ENCODE measurements at regions not wholly inside any gene's neighbourhood (a gene's known extent, or its start where the extent isn't known, plus 50 kb on each side); places are given as distances from the start of the nearest gene placed in this dataset.

GRCh38 chr4:153929675-153930074, 140.8 kb upstream of the SFRP2 start:
- H2AFZ ChIP-seq (ENCODE audit: low read depth, low read length) = no peak overlapping the region

GRCh38 chr4:153927451-153927850, 138.6 kb upstream of the SFRP2 start:
- H3K9ac ChIP-seq (ENCODE audit: low read depth, low read length) = no peak overlapping the region
- no peaks in the 10 kb centered on the region for H3K9me3 ChIP-seq (ENCODE audit: insufficient read depth, low read length, severe bottlenecking)
- DNase-seq = no peak
- no peak overlapping the region for H3K4me3 ChIP-seq (ENCODE audit: low read depth in 1 of 2, low read length in 2 of 2)
- no peaks in the 10 kb centered on the region for H3K79me2 ChIP-seq (ENCODE audit: insufficient read depth, low read length)
- H3K4me1 ChIP-seq (ENCODE audit: insufficient read depth, low read length) = peaks cover 6% of the 10 kb centered on the region
- no peaks in the 10 kb centered on the region for H4K20me1 ChIP-seq (ENCODE audit: insufficient read depth, low read length)
- H3K27ac ChIP-seq (ENCODE audit: low read length) = no peak overlapping the region
- no peaks in the 10 kb centered on the region for H3K36me3 ChIP-seq (ENCODE audit: insufficient read depth, low read length)
- no peaks in the 10 kb centered on the region for H3K27me3 ChIP-seq (ENCODE audit: insufficient read depth, low read length, poor library complexity)
- ATAC-seq (ENCODE audit: insufficient read depth, low read depth) = no peak
- no peak overlapping the region for H2AFZ ChIP-seq (ENCODE audit: low read depth, low read length)
- H3K4me2 ChIP-seq (ENCODE audit: insufficient read depth, low read length) = no peak overlapping the region
- TF ChIP-seq CTCF (IDR thresholded peaks at IDR 0.05; ENCODE audit: borderline replicate concordance, extremely low read depth, low read length, poor library complexity, severe bottlenecking) = no peak
- TF ChIP-seq EZH2 (IDR thresholded peaks at IDR 0.05; ENCODE audit: borderline replicate concordance, low read depth, low read length, severe bottlenecking) = no peak

More at GRCh38 chr4:153929675-153930074, 140.8 kb upstream of the SFRP2 start:
- Histone ChIP-seq H3K4me1 (ENCODE audit: insufficient read depth, low read length) (peaks cover 10% of the 10 kb centered on the region), H3K36me3 (ENCODE audit: insufficient read depth, low read length) (no peaks in the 10 kb centered on the region), H4K20me1 (ENCODE audit: insufficient read depth, low read length) (no peaks in the 10 kb centered on the region), H3K4me3 (ENCODE audit: low read depth in 1 of 2, low read length in 2 of 2) (no peak overlapping the region), H3K9me3 (ENCODE audit: insufficient read depth, low read length, severe bottlenecking) (no peaks in the 10 kb centered on the region), H3K27me3 (ENCODE audit: insufficient read depth, low read length, poor library complexity) (no peaks in the 10 kb centered on the region), H3K27ac (ENCODE audit: low read length) (no peak overlapping the region), H3K4me2 (ENCODE audit: insufficient read depth, low read length) (no peak overlapping the region), H3K9ac (ENCODE audit: low read depth, low read length) (no peak overlapping the region), H3K79me2 (ENCODE audit: insufficient read depth, low read length) (no peaks in the 10 kb centered on the region)
- DNase-seq (no peak), ATAC-seq (ENCODE audit: insufficient read depth, low read depth) (no peak)
- TF ChIP-seq EZH2 (IDR thresholded peaks at IDR 0.05; ENCODE audit: borderline replicate concordance, low read depth, low read length, severe bottlenecking) = no peak

GRCh38 chr4:153922148-153922547, 133.3 kb upstream of the SFRP2 start:
- no peak for TF ChIP-seq CTCF (IDR thresholded peaks at IDR 0.05; ENCODE audit: borderline replicate concordance, extremely low read depth, low read length, poor library complexity, severe bottlenecking)
- TF ChIP-seq EZH2 (IDR thresholded peaks at IDR 0.05; ENCODE audit: borderline replicate concordance, low read depth, low read length, severe bottlenecking) = no peak
- no peaks in the 10 kb centered on the region for H3K27me3 ChIP-seq (ENCODE audit: insufficient read depth, low read length, poor library complexity)
- H4K20me1 ChIP-seq (ENCODE audit: insufficient read depth, low read length) = no peaks in the 10 kb centered on the region
- no peak overlapping the region for H3K27ac ChIP-seq (ENCODE audit: low read length)
- no peak overlapping the region for H3K9ac ChIP-seq (ENCODE audit: low read depth, low read length)
- no peaks in the 10 kb centered on the region for H3K79me2 ChIP-seq (ENCODE audit: insufficient read depth, low read length)
- H3K4me2 ChIP-seq (ENCODE audit: insufficient read depth, low read length) = no peak overlapping the region
- no peak for DNase-seq
- no peak overlapping the region for H2AFZ ChIP-seq (ENCODE audit: low read depth, low read length)
- no peak overlapping the region for H3K4me3 ChIP-seq (ENCODE audit: low read depth in 1 of 2, low read length in 2 of 2)
- H3K36me3 ChIP-seq (ENCODE audit: insufficient read depth, low read length) = no peaks in the 10 kb centered on the region
- peak; percentile 83 for ATAC-seq (ENCODE audit: insufficient read depth, low read depth)
- H3K4me1 ChIP-seq (ENCODE audit: insufficient read depth, low read length) = peaks cover 22% of the 10 kb centered on the region
- no peaks in the 10 kb centered on the region for H3K9me3 ChIP-seq (ENCODE audit: insufficient read depth, low read length, severe bottlenecking)

- Histone ChIP-seq H3K9me3 (ENCODE audit: insufficient read depth, low read length, severe bottlenecking) (no peaks in the 10 kb centered on the region), H3K4me2 (ENCODE audit: insufficient read depth, low read length) (no peak overlapping the region), H4K20me1 (ENCODE audit: insufficient read depth, low read length) (no peaks in the 10 kb centered on the region), H3K4me1 (ENCODE audit: insufficient read depth, low read length) (peaks cover 35% of the 10 kb centered on the region), H3K4me3 (ENCODE audit: low read depth in 1 of 2, low read length in 2 of 2) (no peak overlapping the region), H3K79me2 (ENCODE audit: insufficient read depth, low read length) (no peaks in the 10 kb centered on the region), H3K9ac (ENCODE audit: low read depth, low read length) (no peak overlapping the region), H3K27ac (ENCODE audit: low read length) (no peak overlapping the region), H3K27me3 (ENCODE audit: insufficient read depth, low read length, poor library complexity) (no peaks in the 10 kb centered on the region), H3K36me3 (ENCODE audit: insufficient read depth, low read length) (no peaks in the 10 kb centered on the region), H2AFZ (ENCODE audit: low read depth, low read length) (no peak overlapping the region)
- ATAC-seq (ENCODE audit: insufficient read depth, low read depth) = no peak
- no peak for DNase-seq
- no peak for TF ChIP-seq EZH2 (IDR thresholded peaks at IDR 0.05; ENCODE audit: borderline replicate concordance, low read depth, low read length, severe bottlenecking)
- no peak for TF ChIP-seq CTCF (IDR thresholded peaks at IDR 0.05; ENCODE audit: borderline replicate concordance, extremely low read depth, low read length, poor library complexity, severe bottlenecking)
Observed at GRCh38 chr4:153919667-153920066, 130.8 kb upstream of the SFRP2 start.

All from DND-41 (cell line).